ENCODE measurements at regions not wholly inside any gene's neighbourhood (a gene's known extent, or its start where the extent isn't known, plus 50 kb on each side); places are given as distances from the start of the nearest gene placed in this dataset.
"Not testable (repeated sequence)": the region's sequence is repeated elsewhere in the genome, so short reads cannot be mapped to it uniquely, and the experiment has no call there.

DNA sequence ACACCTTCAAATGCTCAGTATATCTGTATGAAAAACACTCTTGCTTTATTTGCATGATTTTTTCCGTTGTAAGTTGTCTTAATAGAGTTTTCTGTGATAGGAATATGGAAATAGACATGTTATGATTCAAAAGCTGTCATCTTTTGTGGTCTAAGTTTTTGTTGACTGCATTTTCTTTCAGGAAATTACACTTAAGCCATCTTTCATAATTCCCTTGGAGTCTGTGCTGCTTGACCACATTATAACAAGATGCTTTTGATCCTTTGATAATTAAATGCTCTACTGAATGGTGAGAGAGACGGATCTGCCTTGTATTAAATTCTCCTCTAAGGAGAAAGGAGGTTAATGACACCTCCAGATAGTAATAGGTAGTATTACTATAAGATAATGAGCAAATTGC is 272.8 kb upstream of the DAAM1 start:
- H3K27ac ChIP-seq, result no peak overlapping the region
- no peak for TF ChIP-seq CTCF (conservative IDR thresholded peaks at IDR 0.05)

GRCh38 chr14:58918066-58918738 is 270.3 kb upstream of the DAAM1 start:
- TF ChIP-seq CTCF (conservative IDR thresholded peaks at IDR 0.05), result no peak
- no peak overlapping the region for H3K27ac ChIP-seq

- TF ChIP-seq CTCF (conservative IDR thresholded peaks at IDR 0.05), result no peak
- no peak overlapping the region for H3K27ac ChIP-seq
Measured at GRCh38 chr14:58919217-58919616, 269.2 kb upstream of the DAAM1 start.

- no peak for TF ChIP-seq CTCF (conservative IDR thresholded peaks at IDR 0.05)
- H3K27ac ChIP-seq, result no peak overlapping the region
Measured at GRCh38 chr14:58920230-58920629, 268.2 kb upstream of the DAAM1 start.

DNA sequence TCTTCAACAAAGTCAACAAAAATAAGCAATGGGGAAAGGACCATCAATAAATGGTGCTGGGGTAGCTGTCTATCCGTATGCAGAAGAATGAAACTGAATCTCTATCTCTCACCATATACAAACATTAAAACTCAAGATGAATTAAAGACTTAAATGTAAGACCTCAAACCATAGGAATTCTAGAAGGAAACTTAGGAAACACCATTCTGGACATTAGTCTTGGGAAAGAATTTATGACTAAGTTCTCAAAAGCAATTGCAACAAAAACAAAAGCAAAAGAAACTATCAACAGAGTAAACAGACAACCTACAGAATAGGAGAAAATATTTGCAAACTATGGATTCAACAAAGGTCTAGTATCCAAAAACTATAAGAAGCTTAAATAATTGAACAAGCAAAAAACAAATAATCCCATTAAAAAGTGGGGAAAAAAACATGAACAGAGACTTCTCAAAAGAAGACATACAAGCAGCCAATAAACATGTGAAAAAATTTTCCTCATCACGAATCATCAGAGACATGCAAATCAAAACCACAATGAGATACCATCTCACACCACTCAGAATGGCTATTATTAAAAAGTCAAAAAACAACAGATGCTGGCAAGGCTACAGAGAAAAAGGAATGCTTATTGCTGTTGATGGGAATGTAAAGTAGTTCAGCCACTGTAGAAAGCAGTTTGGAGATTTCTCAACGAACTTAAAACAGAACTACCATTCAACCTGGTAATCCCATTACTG is 266.1 kb upstream of the DAAM1 start:
- not testable (repeated sequence) for H3K27ac ChIP-seq

- no peak overlapping the region for H3K27ac ChIP-seq
- no peak for TF ChIP-seq CTCF (conservative IDR thresholded peaks at IDR 0.05)
Measured at GRCh38 chr14:58923751-58924405, 264.6 kb upstream of the DAAM1 start.

DNA sequence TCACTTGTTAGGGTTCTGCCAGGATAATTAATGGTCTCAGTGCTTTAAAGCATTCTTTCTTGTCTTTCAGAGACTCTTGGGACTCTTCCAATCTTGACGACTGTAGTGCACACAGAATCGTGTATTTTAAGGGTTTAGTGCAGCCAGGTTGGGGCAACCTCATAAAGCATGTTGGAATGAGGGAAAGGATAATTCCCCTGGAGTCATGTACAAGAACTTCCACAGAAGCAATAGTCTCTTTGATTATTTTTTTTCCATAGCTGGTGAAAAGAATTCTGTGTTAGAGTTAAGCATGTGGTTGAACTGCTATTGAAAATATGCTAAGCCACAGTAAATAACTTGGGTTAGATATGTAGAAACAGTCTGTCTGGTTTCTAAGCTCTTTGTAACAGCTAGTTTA is 246.8 kb upstream of the DAAM1 start:
- no peak for TF ChIP-seq CTCF (conservative IDR thresholded peaks at IDR 0.05)

DNA sequence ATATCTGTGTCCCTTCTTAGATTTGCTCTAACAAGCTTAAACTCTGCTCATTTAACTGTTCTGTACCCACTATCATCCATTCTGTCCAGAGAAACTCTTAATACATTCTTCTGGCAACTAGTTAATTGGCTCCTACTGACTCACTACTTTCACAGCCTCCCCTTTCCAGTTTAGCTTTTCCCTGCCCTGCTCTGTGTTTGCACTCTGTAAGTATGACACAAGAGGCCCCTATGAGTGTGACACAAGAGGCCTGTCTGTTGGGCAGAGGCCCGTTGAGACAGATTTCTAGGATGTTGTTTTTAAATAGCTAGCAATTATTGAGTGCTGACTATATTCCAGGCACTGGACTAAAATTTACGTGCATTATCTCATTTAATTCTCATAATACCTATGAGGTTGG is 246.0 kb upstream of the DAAM1 start:
- no peak for TF ChIP-seq CTCF (conservative IDR thresholded peaks at IDR 0.05)
- no peak overlapping the region for H3K27ac ChIP-seq

More for the DNA sequence above, 246.8 kb upstream of the DAAM1 start:
- no peak overlapping the region for H3K27ac ChIP-seq

Data from VCaP (cell line).